MCF 10A (cell line): ENCODE measurements at regions not wholly inside any gene's neighbourhood (a gene's known extent, or its start where the extent isn't known, plus 50 kb on each side); places are given as distances from the start of the nearest gene placed in this dataset.
A peak's percentile ranks its signal among the peaks of the same experiment; 100 is the strongest.
"Not testable (repeated sequence)": the region's sequence is repeated elsewhere in the genome, so short reads cannot be mapped to it uniquely, and the experiment has no call there.

Source experiments
- BruUV-seq: library from RNA; stranded (reverse); fragments of 400-500 nt; replicated peaks from 2 replicates; lab custom pipeline; 2021; lab: Mats Ljungman, UMichigan
- CTCF ChIA-PET: fragments of 300-600 bp; sonication (Branson Sonifier 250); formaldehyde crosslinking; extraction: SDS; loops from one replicate; lab custom pipeline; 2021; ENCODE audit warnings: antibody characterized with exemption, inconsistent platforms; lab: Yijun Ruan, JAX
- POLR2A ChIA-PET: fragments of 300-600, 350-650 bp; sonication (Branson Sonifier 250); formaldehyde crosslinking; extraction: SDS; loops from one replicate; lab custom pipeline; 2020; ENCODE audit warnings: antibody characterized with exemption, inconsistent platforms; lab: Yijun Ruan, JAX
- DNase-seq: peaks from one replicate; pipeline ENCODE4 v3.0.0-alpha.2; 2018; ENCODE audit not compliant: unreplicated experiment
- H3K27ac Mint-ChIP-seq: one replicate; pipeline ENCODE4 v1.8.0; 2022; ENCODE audit warnings: mild to moderate bottlenecking, low read depth, mixed read lengths; ENCODE audit not compliant: unreplicated experiment
- H3K27me3 Mint-ChIP-seq: one replicate; pipeline ENCODE4 v1.8.0; 2022; ENCODE audit warnings: mixed read lengths; ENCODE audit not compliant: insufficient read depth, unreplicated experiment
- H3K36me3 Mint-ChIP-seq: one replicate; pipeline ENCODE4 v1.8.0; 2022; ENCODE audit warnings: mild to moderate bottlenecking, moderate library complexity, mixed read lengths; ENCODE audit not compliant: insufficient read depth, unreplicated experiment
- H3K4me1 Mint-ChIP-seq: one replicate; pipeline ENCODE4 v1.8.0; 2022; ENCODE audit warnings: mixed read lengths; ENCODE audit not compliant: insufficient read depth, unreplicated experiment
- H3K4me3 Mint-ChIP-seq: one replicate; pipeline ENCODE4 v1.8.0; 2022; ENCODE audit warnings: mild to moderate bottlenecking, moderate library complexity, mixed read lengths; ENCODE audit not compliant: unreplicated experiment
- H3K9me3 Mint-ChIP-seq: one replicate; pipeline ENCODE4 v1.8.0; 2022; ENCODE audit warnings: mixed read lengths; ENCODE audit not compliant: unreplicated experiment
- CTCF ChIP-seq: fragments of 200-600 bp; IDR thresholded peaks from one replicate; pipeline ENCODE4 v1.8.0; 2022; ENCODE audit warnings: antibody characterized with exemption, mild to moderate bottlenecking; ENCODE audit not compliant: unreplicated experiment
- intact Hi-C: fragments of 100-400 bp; cut with micrococcal nuclease; formaldehyde crosslinking; loops from 2 replicates; pipeline ENCODE4 v1.14.1; 2022

GRCh38 chr2:242065426-242065825 is 195.9 kb downstream of the RTP5 start:
- DNase-seq: no peak
- H3K27me3 Mint-ChIP-seq: no peaks in the 10 kb centered on the region
- ChIA-PET POLR2A (interaction anchor here (0.6 kb wide), 1 partner anchor 160 kb away, joined by 4 read pairs; no protein-coding TSS in a partner anchor), CTCF (no interaction called here)
- H3K9me3 Mint-ChIP-seq: no peaks in the 10 kb centered on the region
- intact Hi-C loops: no loop called here
- no TSS peak for BruUV-seq
- H3K4me1 Mint-ChIP-seq: peaks cover 23% of the 10 kb centered on the region
- no peaks in the 10 kb centered on the region for H3K36me3 Mint-ChIP-seq
- H3K27ac Mint-ChIP-seq: no peak overlapping the region
- TF ChIP-seq CTCF: no peak
- no peak overlapping the region for H3K4me3 Mint-ChIP-seq

GRCh38 chr2:242069018-242069417 is 199.5 kb downstream of the RTP5 start:
- Mint-ChIP-seq H3K9me3 (no peaks in the 10 kb centered on the region), H3K27ac (peak overlapping the region; percentile 79), H3K36me3 (no peaks in the 10 kb centered on the region), H3K4me3 (no peak overlapping the region), H3K4me1 (peaks cover 26% of the 10 kb centered on the region), H3K27me3 (no peaks in the 10 kb centered on the region)
- CTCF ChIA-PET: no interaction called here
- TF ChIP-seq CTCF: no peak
- no TSS peak for BruUV-seq
- no peak for DNase-seq
- intact Hi-C loops: no loop called here
- POLR2A ChIA-PET: no interaction called here

GRCh38 chr2:242069938-242070395 is 200.4 kb downstream of the RTP5 start:
- peak overlapping the region; percentile 66 for H3K27ac Mint-ChIP-seq
- peak; percentile 66 for DNase-seq
- peak overlapping the region; percentile 39 for H3K4me3 Mint-ChIP-seq
- BruUV-seq, H3K36me3 Mint-ChIP-seq, H3K9me3 Mint-ChIP-seq, intact Hi-C loops, CTCF ChIA-PET, H3K27me3 Mint-ChIP-seq: not testable (repeated sequence)
- H3K4me1 Mint-ChIP-seq: peaks cover 30% of the 10 kb centered on the region
- POLR2A ChIA-PET: interaction anchor here (1.0 kb wide), 1 partner anchor 51 kb away, joined by 4 read pairs; no protein-coding TSS in a partner anchor

- H3K27me3 Mint-ChIP-seq, intact Hi-C loops, H3K9me3 Mint-ChIP-seq, H3K36me3 Mint-ChIP-seq, POLR2A ChIA-PET, BruUV-seq, DNase-seq, H3K4me3 Mint-ChIP-seq, CTCF ChIA-PET: not testable (repeated sequence)
- Mint-ChIP-seq H3K4me1 (peaks cover 37% of the 10 kb centered on the region), H3K27ac (peak overlapping the region; percentile 66)
Observed at GRCh38 chr2:242070726-242071125, 201.2 kb downstream of the RTP5 start.

- BruUV-seq, H3K36me3 Mint-ChIP-seq, intact Hi-C loops, H3K9me3 Mint-ChIP-seq, H3K27me3 Mint-ChIP-seq, POLR2A ChIA-PET, CTCF ChIA-PET, DNase-seq, H3K4me3 Mint-ChIP-seq: not testable (repeated sequence)
- Mint-ChIP-seq H3K27ac (peak overlapping the region; percentile 66), H3K4me1 (peaks cover 44% of the 10 kb centered on the region)
Observed at GRCh38 chr2:242071377-242071776, 201.8 kb downstream of the RTP5 start.

- intact Hi-C loops, CTCF ChIA-PET, DNase-seq, H3K27ac Mint-ChIP-seq, H3K4me3 Mint-ChIP-seq, BruUV-seq, POLR2A ChIA-PET, H3K36me3 Mint-ChIP-seq, H3K9me3 Mint-ChIP-seq, H3K27me3 Mint-ChIP-seq: not testable (repeated sequence)
- H3K4me1 Mint-ChIP-seq: peaks cover 45% of the 10 kb centered on the region
Observed at GRCh38 chr2:242071936-242072335, 202.4 kb downstream of the RTP5 start.
